SIG-M5 treated with dmso at 0.1 percent for 504 hours (cell line): ENCODE measurements at regions not wholly inside any gene's neighbourhood (a gene's known extent, or its start where the extent isn't known, plus 50 kb on each side); places are given as distances from the start of the nearest gene placed in this dataset.

Experiments
- DNase-seq: peaks from one replicate; lab custom pipeline; 2025; ENCODE audit not compliant: unreplicated experiment; lab: John Stamatoyannopoulos, UW

DNA sequence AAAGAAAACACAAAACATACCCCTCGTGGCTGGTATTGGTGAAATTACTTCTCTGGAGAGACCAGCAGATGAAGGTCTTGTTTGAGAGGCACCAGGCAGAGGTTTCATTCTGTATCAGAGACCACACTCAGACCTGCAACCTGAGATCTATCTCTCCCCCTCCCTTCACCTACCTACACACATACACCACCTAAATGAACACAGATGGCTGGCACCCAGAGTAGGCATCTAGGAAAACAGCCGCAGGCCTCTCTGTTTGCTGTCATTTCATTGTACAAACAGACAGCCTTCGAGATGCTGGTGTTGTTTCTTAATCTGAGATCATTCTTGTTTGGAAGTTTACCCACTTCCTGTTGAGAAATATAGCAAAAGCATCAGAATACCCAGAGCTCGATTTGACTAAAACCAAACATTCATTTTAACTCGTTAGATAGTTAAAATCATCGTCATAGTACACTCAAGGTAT lies 173.9 kb upstream of the SLC25A13 start:
- DNase-seq = no peak

DNA sequence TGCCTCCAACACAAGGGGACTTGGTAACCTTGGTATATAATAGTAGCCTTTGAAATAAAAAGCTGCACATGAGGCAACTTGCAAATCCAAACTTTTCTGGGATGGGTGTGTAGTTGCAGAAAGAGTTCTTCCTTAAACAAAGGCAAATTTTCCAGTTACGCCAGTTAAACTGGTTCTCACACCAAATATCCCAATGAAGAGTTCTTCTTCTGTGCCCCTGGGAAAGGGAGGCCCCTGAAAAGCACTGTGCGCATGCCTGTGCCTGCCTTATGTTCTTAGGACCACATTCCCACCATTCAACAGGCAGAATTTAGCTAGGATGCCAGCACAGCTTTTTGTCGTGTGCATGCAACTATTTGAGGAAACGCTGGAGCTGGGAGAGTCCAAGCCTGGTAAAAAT lies 164.8 kb upstream of the SLC25A13 start:
- DNase-seq = no peak

DNA sequence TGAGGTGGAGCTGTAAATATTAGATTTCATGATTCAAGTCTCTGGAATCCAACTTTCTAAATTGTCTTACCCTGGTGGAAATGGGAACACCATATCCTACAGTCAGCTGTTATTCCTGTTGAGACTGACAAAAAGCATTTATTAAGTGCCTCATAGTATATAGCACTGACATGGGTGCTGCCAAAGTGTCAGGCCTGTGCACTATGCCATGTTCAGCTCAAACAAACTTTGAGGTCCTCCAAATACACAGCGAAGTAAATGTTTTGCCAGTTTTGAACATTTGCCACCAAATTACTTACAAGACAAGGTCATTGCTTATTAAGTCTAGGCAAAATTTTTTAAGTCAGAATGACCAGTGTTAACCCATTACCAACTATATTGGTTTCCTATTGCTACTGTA lies 162.9 kb upstream of the SLC25A13 start:
- no peak for DNase-seq

DNA sequence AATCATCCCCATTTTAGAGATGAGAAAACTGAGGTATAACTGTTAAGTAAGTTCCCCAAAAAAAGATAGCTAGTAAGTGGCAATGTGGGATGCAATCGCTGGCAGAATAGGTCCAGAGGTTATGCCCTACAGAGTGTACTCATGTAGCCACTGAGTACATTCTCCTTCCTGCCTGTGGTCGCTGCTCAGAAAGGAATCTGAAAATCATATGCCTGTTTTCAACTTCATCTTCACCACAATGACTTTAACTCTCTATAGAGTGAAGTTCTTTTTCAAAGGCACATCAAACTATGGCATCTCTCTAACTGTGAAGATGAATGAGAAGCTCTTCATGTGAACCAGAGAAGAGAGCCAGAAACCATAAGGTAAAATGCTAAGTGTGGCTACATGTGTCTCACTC lies 162.2 kb upstream of the SLC25A13 start:
- no peak for DNase-seq

DNA sequence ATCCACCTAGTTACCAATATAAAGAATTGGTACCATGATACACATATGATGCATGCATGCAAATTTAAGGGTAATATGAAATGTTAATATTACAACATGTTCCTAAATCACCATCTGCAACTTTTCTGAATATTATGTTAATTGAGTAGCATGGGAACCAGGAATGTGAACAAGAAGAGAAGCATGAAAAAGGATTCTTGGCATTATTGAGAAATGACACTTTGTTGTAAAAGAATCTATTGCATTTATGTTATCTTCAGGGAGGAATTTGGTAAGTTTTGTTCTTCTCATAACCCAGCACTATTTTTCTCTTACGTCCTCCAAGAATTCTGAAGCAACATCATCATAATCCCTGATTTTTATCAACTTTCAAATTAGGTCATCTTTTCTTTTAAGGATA lies 159.9 kb upstream of the SLC25A13 start:
- no peak for DNase-seq

DNA sequence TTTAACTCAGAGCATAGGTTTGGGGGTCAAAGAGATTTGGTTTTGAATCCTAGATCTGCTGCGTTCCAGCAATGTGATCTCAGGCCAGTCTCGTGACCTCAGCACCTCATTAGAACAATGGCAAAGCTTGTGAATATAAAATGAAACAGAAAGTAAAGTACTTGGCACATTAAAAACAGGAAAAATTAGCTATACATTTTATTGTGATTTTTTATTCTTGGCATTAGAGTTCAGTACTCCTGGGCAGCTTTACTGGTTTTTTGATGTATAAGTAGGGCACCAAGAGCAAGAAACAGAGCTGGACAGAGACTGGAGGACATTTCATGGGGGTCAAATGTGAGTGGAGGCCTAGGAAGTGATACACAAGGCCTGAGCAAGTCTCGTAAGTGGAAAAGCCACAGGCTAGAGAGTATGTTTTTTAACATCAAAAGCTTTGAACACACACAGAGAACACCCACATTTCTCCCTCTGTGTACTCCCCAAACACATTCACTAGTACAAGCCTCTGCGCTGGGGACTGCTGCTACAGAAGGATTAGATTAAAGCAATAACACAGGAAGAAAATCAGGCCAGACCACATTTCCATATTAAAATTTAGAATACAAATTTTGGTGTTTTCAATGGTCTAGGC lies 157.2 kb upstream of the SLC25A13 start:
- DNase-seq = no peak

DNA sequence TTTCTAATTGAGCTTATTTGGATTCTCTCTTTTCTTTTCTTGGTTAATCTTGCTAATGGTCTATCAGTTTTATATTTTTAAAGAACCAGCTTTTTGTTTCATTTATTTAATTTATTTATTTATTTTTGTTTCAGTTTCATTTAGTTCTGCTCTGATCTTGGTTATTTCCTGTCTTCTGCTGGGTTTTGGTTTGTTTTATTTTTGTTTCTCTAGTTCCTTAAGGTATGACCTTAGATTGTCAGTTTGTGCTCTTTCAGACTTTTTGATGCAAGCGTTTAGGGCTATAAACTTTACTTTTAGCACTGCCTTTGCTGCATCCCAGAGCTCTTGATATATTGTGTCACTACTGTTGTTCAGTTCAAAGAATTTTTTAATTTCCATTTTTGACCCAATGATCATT lies 149.7 kb upstream of the SLC25A13 start:
- DNase-seq = no peak

DNA sequence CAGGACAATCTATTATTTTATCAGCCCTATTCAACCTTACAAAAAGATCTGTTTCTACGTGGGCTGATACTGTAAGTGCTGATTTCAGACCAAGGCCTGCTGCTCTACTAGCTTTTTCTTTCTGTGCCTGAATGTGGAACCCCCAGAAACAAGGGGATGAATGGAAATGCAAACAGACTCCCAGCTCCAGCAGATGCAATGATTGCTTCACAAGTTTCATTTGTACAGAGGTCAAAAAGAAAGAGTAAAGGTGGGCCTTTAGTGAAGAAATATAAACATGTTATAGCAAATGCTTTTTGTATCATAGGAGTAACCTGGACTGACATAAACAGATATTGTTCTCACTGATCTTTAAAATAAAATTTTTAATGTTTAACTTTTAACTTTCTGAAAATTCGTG lies 130.2 kb upstream of the SLC25A13 start:
- no peak for DNase-seq

DNA sequence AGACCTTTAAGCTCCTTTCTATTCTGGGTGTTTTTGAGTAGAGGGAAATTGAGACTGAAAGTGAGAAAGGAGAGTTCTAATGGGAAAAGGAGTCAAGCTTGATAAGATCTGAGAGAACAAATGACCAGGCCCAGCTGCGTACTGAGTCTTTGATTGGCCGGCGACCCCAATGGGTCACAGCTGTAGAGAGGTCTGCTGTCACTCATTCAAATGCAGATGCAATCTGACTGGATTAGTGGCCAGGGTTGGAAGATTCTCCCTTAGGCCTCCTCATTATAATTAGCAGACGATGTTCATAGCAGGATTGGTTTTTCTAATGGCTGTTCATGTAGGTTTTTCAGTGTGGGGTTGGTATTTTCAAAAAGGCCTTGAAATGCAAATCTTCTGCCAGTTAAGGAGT lies 127.2 kb upstream of the SLC25A13 start:
- DNase-seq = no peak

DNA sequence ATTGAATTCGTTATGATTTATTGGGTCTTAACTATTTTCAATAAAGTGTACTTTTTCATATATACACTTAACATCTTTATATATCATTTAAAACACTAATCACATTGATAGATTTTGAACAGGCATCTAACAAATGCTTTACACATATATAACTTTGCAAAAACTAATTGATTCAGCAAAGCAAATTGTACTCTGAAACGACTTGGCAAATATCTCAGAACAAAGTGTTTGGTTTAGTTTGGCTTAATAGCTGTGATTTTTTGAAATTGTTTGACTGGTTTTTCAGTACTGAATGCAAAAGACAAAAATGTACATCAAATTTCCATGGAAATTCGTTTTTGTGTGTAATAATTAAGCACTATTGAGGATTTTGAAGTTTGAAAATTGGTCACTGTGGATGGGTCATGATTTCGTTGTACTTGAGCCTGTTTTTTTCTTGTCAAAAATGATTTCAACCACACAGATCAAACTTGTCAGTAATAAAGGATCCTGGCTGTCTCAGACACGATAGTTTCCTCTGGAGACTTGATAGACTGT lies 125.3 kb upstream of the SLC25A13 start:
- DNase-seq = no peak

DNA sequence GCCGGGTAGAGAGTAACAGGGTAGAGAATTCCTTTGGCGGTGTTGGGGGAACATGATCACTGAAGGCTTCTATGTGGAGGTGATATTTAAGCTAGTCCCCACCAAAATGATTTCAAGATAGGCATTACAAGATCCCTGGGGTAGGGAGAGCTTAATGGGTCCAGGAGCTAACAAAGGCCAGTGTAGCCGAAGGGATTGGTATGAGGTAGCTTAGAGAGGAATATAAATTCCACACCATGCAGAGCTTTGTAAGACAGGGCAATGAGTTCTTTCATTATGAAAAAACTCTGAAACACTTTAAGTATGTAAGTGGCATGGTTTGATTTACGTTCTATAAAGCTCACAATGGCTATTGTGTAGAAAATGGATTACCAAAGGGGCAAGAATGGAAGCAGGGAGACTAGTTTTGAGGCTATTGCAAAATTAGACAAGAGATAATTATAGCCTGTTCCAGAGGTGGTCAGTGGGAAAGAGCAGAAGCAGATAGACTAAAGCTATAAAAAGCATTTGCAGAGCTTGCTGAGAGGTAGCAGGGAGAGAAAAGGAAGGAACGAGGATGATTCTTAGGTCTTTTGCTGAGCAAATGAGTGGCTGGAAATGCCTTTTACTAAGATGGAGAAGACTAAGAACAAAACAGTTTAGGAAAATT lies 119.7 kb upstream of the SLC25A13 start:
- DNase-seq = no peak

DNA sequence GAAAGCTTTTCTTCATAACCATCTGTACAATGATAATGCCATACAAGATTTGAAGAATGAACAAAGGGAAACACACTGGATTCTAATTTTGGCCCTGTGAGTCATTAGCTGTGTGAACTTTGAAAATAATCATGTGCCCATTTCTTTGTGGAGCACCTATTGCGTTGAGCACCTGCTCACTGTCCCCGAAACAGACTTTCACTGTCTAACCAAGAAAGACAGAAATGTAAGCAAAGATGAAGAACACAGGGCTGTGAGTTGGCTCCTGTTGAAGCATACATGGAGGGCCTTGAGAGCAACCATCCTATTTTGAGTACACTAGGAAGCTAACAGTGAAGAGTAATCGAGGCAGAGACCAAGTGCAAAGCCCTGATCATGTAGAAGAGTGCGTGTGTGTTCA lies 118.4 kb upstream of the SLC25A13 start:
- no peak for DNase-seq

DNA sequence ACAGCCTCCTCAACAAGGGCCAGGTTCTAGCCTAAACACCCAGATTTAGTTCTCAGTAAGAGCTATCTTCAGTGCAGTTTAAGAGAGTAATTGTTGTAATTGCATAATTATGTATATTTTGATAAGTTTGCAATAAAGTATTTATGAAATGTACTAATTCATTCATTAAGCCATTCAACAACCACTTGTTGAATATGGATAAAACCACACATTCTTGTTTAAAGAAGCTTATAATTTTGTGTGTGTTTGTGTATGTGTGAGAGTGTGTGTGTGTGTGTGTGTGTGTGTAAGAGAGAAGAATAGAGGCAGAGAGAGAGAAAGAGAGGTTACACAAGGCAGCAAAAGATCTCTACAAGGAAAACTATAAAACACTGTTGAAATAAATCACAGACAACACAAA lies 115.0 kb upstream of the SLC25A13 start:
- DNase-seq = no peak

DNA sequence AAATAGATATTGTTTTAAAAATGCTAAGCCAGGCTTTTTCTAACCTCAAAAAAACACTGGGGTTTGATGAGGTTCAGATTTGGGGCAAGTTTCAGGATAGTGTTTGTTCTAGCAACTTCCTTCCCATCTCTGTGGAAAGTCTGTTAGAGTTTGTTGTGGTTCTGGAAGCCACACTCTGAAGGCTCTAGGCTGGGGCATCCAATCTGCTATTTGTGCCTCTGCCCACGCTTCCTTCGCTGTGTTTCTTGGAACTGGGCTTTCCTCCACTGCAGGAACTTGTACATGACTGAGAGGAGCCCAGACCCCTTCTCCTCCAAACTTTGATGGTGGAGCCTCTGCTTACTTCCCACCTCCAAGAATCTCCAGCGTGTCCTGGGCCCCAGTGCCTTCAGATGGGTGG lies 108.5 kb upstream of the SLC25A13 start:
- DNase-seq = no peak

DNA sequence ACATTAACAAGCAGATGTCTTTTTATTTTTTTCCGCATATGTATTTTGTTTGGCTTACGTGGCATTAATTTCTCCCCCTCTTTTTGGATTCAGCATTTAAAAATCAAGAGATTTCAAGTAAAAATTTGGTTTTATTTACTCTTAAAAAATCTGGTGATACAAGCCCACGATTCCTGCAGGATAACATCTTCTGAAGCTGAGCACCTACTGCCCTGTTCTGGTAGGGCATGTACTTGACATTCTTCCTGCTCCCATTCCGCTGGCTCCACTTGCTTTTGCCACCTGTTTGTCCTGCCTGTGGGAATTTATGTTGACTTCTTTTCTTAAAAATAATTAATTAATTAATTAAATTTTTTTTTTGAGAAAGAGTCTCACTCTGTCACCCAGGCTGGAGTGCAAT lies 105.2 kb upstream of the SLC25A13 start:
- no peak for DNase-seq

DNA sequence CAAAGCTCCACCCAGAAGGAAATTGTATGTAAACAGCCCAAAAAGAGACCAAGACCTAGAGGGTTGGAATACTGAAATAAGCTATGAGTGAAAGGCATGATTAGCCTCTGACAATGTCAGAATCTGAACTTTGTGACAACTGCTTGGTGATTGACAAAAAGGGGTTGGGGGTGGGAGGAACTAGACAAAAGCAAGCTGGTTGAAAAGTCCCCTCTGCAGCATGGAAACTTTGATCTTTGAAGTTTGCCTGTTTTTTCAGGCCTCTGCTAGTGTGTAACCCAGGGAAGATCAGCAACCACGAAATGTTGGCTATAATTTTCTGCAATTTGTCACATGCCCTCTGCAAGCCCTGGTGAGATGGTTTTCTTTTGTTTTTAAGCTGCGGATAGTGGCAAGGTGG lies 104.8 kb upstream of the SLC25A13 start:
- DNase-seq = no peak

DNA sequence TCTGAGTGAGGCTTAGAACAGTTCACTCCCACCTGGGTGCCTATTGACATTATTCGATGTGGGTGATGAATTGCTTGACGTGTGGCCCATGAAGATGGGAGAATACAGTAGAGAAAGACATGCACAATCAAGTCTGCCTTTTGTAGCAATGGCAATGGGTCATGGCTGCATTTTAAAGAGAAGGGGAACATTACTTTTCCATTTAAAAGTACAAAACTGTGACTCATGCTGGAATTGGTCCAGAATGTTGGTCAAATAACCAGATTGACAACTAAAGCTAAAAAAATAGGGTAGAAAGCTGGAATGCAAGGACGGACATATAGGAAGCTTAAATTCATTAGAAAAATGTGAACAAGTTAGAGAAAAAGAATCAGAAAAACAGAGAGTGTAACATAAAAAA lies 104.1 kb upstream of the SLC25A13 start:
- DNase-seq = no peak

DNA sequence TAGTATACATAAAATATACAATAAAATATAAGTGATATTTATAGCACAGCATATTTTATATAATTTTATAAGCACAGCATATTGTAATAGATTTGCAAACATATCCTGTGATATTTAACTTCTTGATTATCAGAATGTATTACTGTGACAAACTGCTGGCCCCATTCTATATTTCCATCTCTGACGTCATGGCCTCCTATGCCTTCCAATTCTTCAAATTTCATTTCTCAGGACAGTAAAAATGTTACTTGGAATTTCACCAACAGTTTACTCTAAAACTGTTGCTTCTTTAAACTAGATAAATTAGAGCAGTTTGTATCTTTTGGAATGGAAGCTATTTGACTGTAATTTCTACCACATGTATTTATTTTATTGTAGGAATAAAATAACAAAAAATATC lies 102.5 kb upstream of the SLC25A13 start:
- DNase-seq = no peak

DNA sequence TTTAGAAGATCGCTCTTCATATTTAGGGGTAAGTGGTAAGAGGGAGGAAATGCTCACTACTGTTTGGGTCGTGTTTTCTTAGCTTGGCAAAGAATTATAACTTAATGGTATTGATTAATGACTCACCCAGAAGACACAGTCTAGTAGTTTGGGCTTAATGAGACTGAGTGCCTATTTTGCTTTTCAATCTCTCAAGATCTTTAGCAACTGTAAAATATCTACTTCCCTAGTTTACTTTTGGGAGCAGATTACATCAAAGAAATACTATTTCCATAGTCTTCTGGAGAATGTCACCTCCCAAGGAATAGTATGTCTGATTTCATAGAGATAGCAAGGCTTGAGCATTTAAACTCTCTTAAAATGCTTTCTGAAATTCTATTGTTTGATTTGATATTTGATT lies 100.5 kb upstream of the SLC25A13 start:
- DNase-seq = no peak

DNA sequence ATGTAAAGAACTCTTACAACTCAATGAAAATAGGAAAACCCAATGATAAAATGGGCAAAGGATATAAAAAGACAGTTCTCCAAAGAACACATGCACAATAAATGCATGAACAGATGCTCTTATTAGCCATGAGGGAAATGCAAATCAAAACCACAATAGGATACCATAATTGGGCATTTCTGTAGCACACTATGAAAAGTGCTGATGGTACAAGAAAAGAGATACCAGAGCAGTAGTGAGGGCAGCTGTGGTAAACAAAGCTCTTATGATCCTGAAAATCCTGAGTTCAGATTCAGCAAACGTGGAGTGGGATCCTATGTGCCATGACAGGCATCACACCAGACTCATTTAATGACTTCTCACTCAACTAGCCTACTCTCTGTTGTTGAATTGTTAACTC lies 96.7 kb upstream of the SLC25A13 start:
- no peak for DNase-seq

DNA sequence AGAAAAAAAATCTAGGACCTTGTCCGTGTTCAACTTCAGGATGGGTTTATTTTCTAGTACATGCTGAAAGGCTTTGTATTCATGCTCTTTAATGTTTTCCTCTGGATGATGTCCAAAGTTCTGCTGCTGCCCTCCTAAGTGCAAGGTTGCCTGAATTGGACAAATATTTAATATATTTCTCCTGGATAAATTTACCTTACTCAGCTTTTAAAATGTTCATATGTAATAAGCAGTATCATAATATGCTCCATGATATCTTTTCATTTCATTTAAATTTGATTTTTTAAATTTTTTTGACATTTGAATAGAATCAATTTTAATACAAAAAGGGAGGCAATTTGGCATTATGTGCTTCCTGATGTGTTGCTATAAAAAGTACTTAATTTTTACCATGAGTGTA lies 95.9 kb upstream of the SLC25A13 start:
- no peak for DNase-seq

DNA sequence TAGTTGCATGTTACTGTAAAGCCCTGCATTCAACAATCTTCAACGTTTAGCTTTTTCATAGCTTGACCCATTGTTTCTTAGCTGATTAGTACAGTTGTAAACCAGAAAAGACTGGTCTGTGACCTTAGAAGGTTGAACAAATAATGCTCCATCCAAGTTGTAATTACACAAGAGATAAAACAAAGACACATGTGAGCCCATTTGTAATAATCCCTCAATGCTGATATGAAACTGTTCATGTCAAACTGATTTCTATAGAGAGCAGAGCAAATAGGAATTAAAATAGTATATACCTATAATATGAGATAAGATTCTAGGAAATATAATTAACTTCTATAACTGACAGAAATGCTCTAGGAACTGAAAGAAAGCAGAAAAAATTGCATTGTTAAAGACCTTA lies 94.7 kb upstream of the SLC25A13 start:
- no peak for DNase-seq

DNA sequence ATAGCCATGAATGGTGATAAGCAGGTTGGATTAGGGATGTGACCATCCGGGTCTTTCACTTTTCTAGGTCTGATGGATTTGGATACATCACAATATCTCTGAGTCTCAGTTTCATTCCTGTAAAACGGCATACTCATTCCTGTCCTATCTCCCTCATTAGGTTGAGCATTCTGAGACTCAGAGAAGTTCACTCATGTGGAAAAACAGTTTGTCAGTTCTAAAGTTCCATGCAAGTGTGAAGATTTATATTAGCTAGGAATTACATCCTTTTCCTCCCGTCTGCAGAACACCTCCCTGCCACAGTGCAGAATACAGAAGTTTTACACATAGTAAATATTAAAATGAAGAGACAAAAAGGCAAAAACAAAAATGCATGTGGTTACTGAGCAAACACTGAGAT lies 94.2 kb upstream of the SLC25A13 start:
- no peak for DNase-seq
